ENCODE measurements at regions not wholly inside any gene's neighbourhood (a gene's known extent, or its start where the extent isn't known, plus 50 kb on each side); places are given as distances from the start of the nearest gene placed in this dataset.

DNA sequence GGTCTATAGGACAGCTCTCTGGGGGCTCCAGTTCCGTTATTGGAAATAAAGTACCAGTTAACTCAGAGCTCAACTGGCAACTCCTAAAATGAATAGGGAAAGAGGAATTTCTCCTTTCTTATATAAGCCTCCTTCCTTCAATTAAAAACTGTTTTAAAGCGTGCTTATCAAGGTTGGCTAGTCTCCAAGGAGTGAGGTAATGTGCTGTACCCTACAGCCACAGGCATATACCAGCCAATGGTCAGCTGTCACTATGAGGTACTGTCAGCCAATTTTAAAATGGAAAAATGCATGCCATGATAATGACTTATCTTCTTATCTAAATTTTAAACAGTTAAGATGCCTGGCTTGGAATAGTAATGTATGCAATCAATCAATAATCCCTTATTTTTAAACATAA, 76.2 kb downstream of the PLCE1 start:
- Histone ChIP-seq H3K4me3 (ENCODE audit: low read depth, low read length, poor library complexity, severe bottlenecking) (no peak overlapping the region), H2AFZ (ENCODE audit: low read length) (no peak overlapping the region), H3K79me2 (ENCODE audit: insufficient read depth, low read length) (no peaks in the 10 kb centered on the region), H3K4me1 (ENCODE audit: insufficient read depth, low read length, severe bottlenecking) (no peaks in the 10 kb centered on the region), H3K9ac (ENCODE audit: low read length) (no peak overlapping the region), H3K36me3 (ENCODE audit: insufficient read depth, low read length) (no peaks in the 10 kb centered on the region), H3K4me2 (ENCODE audit: low read length) (no peak overlapping the region), H3F3A (ENCODE audit: insufficient read depth, low read length) (no peaks in the 10 kb centered on the region), H3K9me3 (ENCODE audit: low read length) (no peaks in the 10 kb centered on the region), H4K20me1 (ENCODE audit: insufficient read depth, low read length) (no peaks in the 10 kb centered on the region), H3K27ac (ENCODE audit: low read depth, low read length, poor library complexity, severe bottlenecking) (no peak overlapping the region), H3K9me2 (ENCODE audit: low read depth, low read length) (no peaks in the 10 kb centered on the region), H3K27me3 (ENCODE audit: insufficient read depth, low read length) (no peaks in the 10 kb centered on the region)
- TF ChIP-seq EZH2 (IDR thresholded peaks at IDR 0.05; ENCODE audit: borderline replicate concordance, low read length): no peak
- TF ChIP-seq, protein P1, sequence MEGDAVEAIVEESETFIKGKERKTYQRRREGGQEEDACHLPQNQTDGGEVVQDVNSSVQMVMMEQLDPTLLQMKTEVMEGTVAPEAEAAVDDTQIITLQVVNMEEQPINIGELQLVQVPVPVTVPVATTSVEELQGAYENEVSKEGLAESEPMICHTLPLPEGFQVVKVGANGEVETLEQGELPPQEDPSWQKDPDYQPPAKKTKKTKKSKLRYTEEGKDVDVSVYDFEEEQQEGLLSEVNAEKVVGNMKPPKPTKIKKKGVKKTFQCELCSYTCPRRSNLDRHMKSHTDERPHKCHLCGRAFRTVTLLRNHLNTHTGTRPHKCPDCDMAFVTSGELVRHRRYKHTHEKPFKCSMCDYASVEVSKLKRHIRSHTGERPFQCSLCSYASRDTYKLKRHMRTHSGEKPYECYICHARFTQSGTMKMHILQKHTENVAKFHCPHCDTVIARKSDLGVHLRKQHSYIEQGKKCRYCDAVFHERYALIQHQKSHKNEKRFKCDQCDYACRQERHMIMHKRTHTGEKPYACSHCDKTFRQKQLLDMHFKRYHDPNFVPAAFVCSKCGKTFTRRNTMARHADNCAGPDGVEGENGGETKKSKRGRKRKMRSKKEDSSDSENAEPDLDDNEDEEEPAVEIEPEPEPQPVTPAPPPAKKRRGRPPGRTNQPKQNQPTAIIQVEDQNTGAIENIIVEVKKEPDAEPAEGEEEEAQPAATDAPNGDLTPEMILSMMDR (IDR thresholded peaks at IDR 0.05; ENCODE audit: low read length): no peak

DNA sequence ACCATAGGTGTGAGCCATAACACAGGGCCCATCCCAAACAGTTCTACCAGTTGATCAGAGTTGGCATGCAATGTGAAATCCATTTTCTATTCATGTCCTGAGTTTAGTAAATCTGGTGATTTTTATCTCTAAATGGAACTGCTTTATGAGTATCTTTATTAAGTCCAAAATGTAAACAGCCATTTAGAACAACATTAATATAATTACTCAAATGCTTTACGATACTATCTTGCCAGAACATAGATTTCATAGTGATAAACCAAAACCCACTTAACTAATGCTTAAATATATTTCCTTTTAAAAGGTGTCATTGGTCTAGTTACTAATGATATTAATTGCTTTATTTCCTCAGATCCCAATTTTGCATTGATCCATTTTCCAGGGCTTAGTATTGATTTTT, 80.7 kb downstream of the PLCE1 start:
- Histone ChIP-seq H3K36me3 (ENCODE audit: insufficient read depth, low read length) (no peaks in the 10 kb centered on the region), H3K4me3 (ENCODE audit: low read depth, low read length, poor library complexity, severe bottlenecking) (no peak overlapping the region), H3F3A (ENCODE audit: insufficient read depth, low read length) (no peaks in the 10 kb centered on the region), H3K27ac (ENCODE audit: low read depth, low read length, poor library complexity, severe bottlenecking) (no peak overlapping the region), H3K9me2 (ENCODE audit: low read depth, low read length) (no peaks in the 10 kb centered on the region), H3K4me1 (ENCODE audit: insufficient read depth, low read length, severe bottlenecking) (no peaks in the 10 kb centered on the region), H3K9me3 (ENCODE audit: low read length) (no peaks in the 10 kb centered on the region), H3K79me2 (ENCODE audit: insufficient read depth, low read length) (no peaks in the 10 kb centered on the region), H3K27me3 (ENCODE audit: insufficient read depth, low read length) (no peaks in the 10 kb centered on the region), H3K9ac (ENCODE audit: low read length) (no peak overlapping the region), H4K20me1 (ENCODE audit: insufficient read depth, low read length) (no peaks in the 10 kb centered on the region), H3K4me2 (ENCODE audit: low read length) (no peak overlapping the region), H2AFZ (ENCODE audit: low read length) (no peak overlapping the region)
- TF ChIP-seq EZH2 (IDR thresholded peaks at IDR 0.05; ENCODE audit: borderline replicate concordance, low read length): no peak
- TF ChIP-seq, protein P1 (IDR thresholded peaks at IDR 0.05; ENCODE audit: low read length): no peak

DNA sequence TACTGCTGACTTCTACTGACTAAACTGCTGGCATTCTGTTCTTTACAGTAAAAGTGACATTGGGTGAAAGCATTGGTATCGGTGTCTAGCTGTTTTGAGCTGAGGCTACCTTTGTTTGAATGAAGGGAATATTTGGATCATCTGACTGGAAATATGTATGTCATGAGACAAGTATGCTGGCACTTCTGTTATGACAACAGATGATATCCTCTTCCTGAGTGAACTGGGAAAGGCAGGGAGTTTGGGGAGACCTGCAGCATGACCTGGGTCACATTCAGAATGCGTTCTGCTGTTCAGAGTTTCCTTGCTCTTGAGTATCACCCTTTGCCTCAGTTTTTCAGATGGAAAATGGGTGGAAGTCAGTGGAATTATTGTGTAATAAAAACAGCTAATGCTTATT, 81.8 kb downstream of the PLCE1 start:
- no peaks in the 10 kb centered on the region for H3K9me3 ChIP-seq (ENCODE audit: low read length)
- H2AFZ ChIP-seq (ENCODE audit: low read length): no peak overlapping the region
- TF ChIP-seq, protein P1 (IDR thresholded peaks at IDR 0.05; ENCODE audit: low read length): no peak
- no peak for TF ChIP-seq EZH2 (IDR thresholded peaks at IDR 0.05; ENCODE audit: borderline replicate concordance, low read length)
- no peaks in the 10 kb centered on the region for H3F3A ChIP-seq (ENCODE audit: insufficient read depth, low read length)
- H3K27me3 ChIP-seq (ENCODE audit: insufficient read depth, low read length): no peaks in the 10 kb centered on the region
- no peaks in the 10 kb centered on the region for H3K9me2 ChIP-seq (ENCODE audit: low read depth, low read length)
- no peaks in the 10 kb centered on the region for H4K20me1 ChIP-seq (ENCODE audit: insufficient read depth, low read length)
- H3K4me2 ChIP-seq (ENCODE audit: low read length): no peak overlapping the region
- no peaks in the 10 kb centered on the region for H3K4me1 ChIP-seq (ENCODE audit: insufficient read depth, low read length, severe bottlenecking)
- H3K27ac ChIP-seq (ENCODE audit: low read depth, low read length, poor library complexity, severe bottlenecking): no peak overlapping the region
- no peaks in the 10 kb centered on the region for H3K36me3 ChIP-seq (ENCODE audit: insufficient read depth, low read length)
- H3K9ac ChIP-seq (ENCODE audit: low read length): no peak overlapping the region
- H3K4me3 ChIP-seq (ENCODE audit: low read depth, low read length, poor library complexity, severe bottlenecking): no peak overlapping the region
- no peaks in the 10 kb centered on the region for H3K79me2 ChIP-seq (ENCODE audit: insufficient read depth, low read length)

All from OCI-LY1 (cell line).